ENCODE measurements at regions not wholly inside any gene's neighbourhood (a gene's known extent, or its start where the extent isn't known, plus 50 kb on each side); places are given as distances from the start of the nearest gene placed in this dataset.
"Not testable (repeated sequence)": the region's sequence is repeated elsewhere in the genome, so short reads cannot be mapped to it uniquely, and the experiment has no call there.

GRCh38 chr22:10673065-10673464 is 4854.9 kb upstream of the OR11H1 start:
- not testable (repeated sequence) for TF ChIP-seq CTCF, POLR2A (IDR thresholded peaks at IDR 0.05)

Data from esophagus squamous epithelium (tissue), 4 donors.